Keratinocyte (primary cell): ENCODE measurements at regions not wholly inside any gene's neighbourhood (a gene's known extent, or its start where the extent isn't known, plus 50 kb on each side); places are given as distances from the start of the nearest gene placed in this dataset.

Source experiments
- DNase-seq: peaks from one replicate; pipeline ENCODE4 v3.0.0-alpha.2; 2011; ENCODE audit warnings: low read depth, missing footprints, low spot score
- FAIRE-seq: peaks from 2 replicates; lab custom pipeline; 2011; peaks lifted over from hg19 to GRCh38; lab: Jason Lieb, UNC
- H2AFZ ChIP-seq: 2 replicates; pipeline ENCODE4 v1.6.0; 2012; ENCODE audit warnings: low read length, control low read depth, inconsistent platforms; ENCODE audit not compliant: control insufficient read depth
- H3K27ac ChIP-seq: 2 replicates; pipeline ENCODE4 v1.5.1; 2011; ENCODE audit warnings: low read length; ENCODE audit not compliant: control insufficient read depth, insufficient read depth
- H3K27me3 ChIP-seq: 3 replicates; pipeline ENCODE4 v1.6.0; 2011; ENCODE audit warnings: low read length; ENCODE audit not compliant: control insufficient read depth, insufficient read depth; ENCODE audit errors: extremely low read depth
- H3K36me3 ChIP-seq, 2 experiments: 2 replicates in 1 of 2; 3 replicates in 1 of 2; pipeline ENCODE4 v1.5.1; 2011; ENCODE audit warnings: low read length in 2 of 2, mild to moderate bottlenecking in 1 of 2; ENCODE audit not compliant: control insufficient read depth in 2 of 2, insufficient read depth in 2 of 2; ENCODE audit errors: extremely low read depth in 1 of 2
- H3K4me1 ChIP-seq: 3 replicates; pipeline ENCODE4 v1.5.1; 2011; ENCODE audit warnings: low read length; ENCODE audit not compliant: control insufficient read depth, insufficient read depth; ENCODE audit errors: extremely low read depth
- H3K4me2 ChIP-seq: 3 replicates; pipeline ENCODE4 v1.6.0; 2011; ENCODE audit warnings: low read depth, low read length; ENCODE audit not compliant: control insufficient read depth, insufficient read depth; ENCODE audit errors: extremely low read depth
- H3K4me3 ChIP-seq, 3 experiments: fragments of 200-600 bp in 1 of 3; sonication (generic) in 1 of 3; 2 replicates in 2 of 3; 3 replicates in 1 of 3; pipeline ENCODE4 v1.5.1; 2011 to 2016; ENCODE audit warnings: low read length in 3 of 3, mild to moderate bottlenecking in 3 of 3, control low read depth in 2 of 3, inconsistent platforms in 1 of 3, low read depth in 1 of 3, mixed read lengths in 1 of 3, mixed run types in 1 of 3, moderate library complexity in 1 of 3; ENCODE audit not compliant: control insufficient read depth in 2 of 3, insufficient read depth in 2 of 3; ENCODE audit errors: extremely low read depth in 1 of 3
- H3K79me2 ChIP-seq: 2 replicates; pipeline ENCODE4 v1.6.0; 2012; ENCODE audit warnings: low read length; ENCODE audit not compliant: control insufficient read depth, insufficient read depth
- H3K9ac ChIP-seq: 3 replicates; pipeline ENCODE4 v1.6.0; 2011; ENCODE audit warnings: low read length; ENCODE audit not compliant: control insufficient read depth, insufficient read depth; ENCODE audit errors: extremely low read depth
- H3K9me1 ChIP-seq: 3 replicates; pipeline ENCODE4 v1.6.0; 2011; ENCODE audit warnings: low read length; ENCODE audit not compliant: control insufficient read depth, insufficient read depth; ENCODE audit errors: extremely low read depth
- H3K9me3 ChIP-seq: 2 replicates; pipeline ENCODE4 v1.5.1; 2012; ENCODE audit warnings: low read depth, low read length; ENCODE audit not compliant: control insufficient read depth
- H4K20me1 ChIP-seq: 3 replicates; pipeline ENCODE4 v1.6.0; 2011; ENCODE audit warnings: low read length; ENCODE audit not compliant: control insufficient read depth, insufficient read depth; ENCODE audit errors: extremely low read depth
- CTCF ChIP-seq, 3 experiments: IDR thresholded peaks in 1 of 3; conservative IDR thresholded peaks in 1 of 3; optimal IDR thresholded peaks in 1 of 3; 2 replicates in 2 of 3; 3 replicates in 1 of 3; pipeline versions ENCODE3 to v1.5.1; 2011; ENCODE audit warnings: low read length in 3 of 3, mild to moderate bottlenecking in 3 of 3, moderate library complexity in 2 of 3, control low read depth in 1 of 3, inconsistent platforms in 1 of 3; ENCODE audit not compliant: insufficient read depth in 2 of 3; ENCODE audit errors: extremely low read depth in 1 of 3
- EZH2 ChIP-seq: IDR thresholded peaks from one replicate; pipeline ENCODE4 v1.6.1; 2012; ENCODE audit warnings: inconsistent platforms, mild to moderate bottlenecking, low read length, moderate library complexity
- dilution Hi-C: fragments of 300-500 bp; cut with MboI; formaldehyde crosslinking; loops from one replicate; pipeline ENCODE4 v1.7.0; 2020; ENCODE audit warnings: low sequenced_read_pairs; ENCODE audit not compliant: extremely low pct_ligation_motif_present

- dilution Hi-C loops: no loop called here
- Histone ChIP-seq H3K27me3 (peaks cover 56% of the 10 kb centered on the region), H3K4me1 (no peaks in the 10 kb centered on the region), H3K9me1 (no peaks in the 10 kb centered on the region), H2AFZ (no peak overlapping the region), H3K4me2 (no peak overlapping the region), H3K79me2 (no peaks in the 10 kb centered on the region), H3K9me3 (no peaks in the 10 kb centered on the region), H3K36me3 (no peaks in the 10 kb centered on the region), H3K27ac (no peak overlapping the region), H3K9ac (no peak overlapping the region), H3K4me3 (no peak overlapping the region), H4K20me1 (no peaks in the 10 kb centered on the region)
- FAIRE-seq (no peak), DNase-seq (no peak)
- TF ChIP-seq CTCF (optimal IDR thresholded peaks at IDR 0.05 in 1 of 3, IDR thresholded peaks at IDR 0.05 in 1 of 3, conservative IDR thresholded peaks at IDR 0.05 in 1 of 3; ENCODE audit: extremely low read depth in 1 of 3, insufficient read depth in 2 of 3, low read length in 3 of 3) (no peak), EZH2 (no peak)
Observed at GRCh38 chr20:61106438-61106837, 145.6 kb upstream of the CDH4 start.

- FAIRE-seq (no peak), DNase-seq (no peak)
- no peaks in the 10 kb centered on the region for H3K79me2 ChIP-seq
- H3K9me1 ChIP-seq: no peaks in the 10 kb centered on the region
- no peak overlapping the region for H2AFZ ChIP-seq
- dilution Hi-C loops: no loop called here
- peaks cover 66% of the 10 kb centered on the region for H3K27me3 ChIP-seq
- no peak overlapping the region for H3K9ac ChIP-seq
- no peak overlapping the region for H3K4me2 ChIP-seq
- no peaks in the 10 kb centered on the region for H3K4me1 ChIP-seq
- no peaks in the 10 kb centered on the region for H4K20me1 ChIP-seq
- H3K9me3 ChIP-seq: no peaks in the 10 kb centered on the region
- TF ChIP-seq EZH2: no peak
- TF ChIP-seq CTCF (optimal IDR thresholded peaks at IDR 0.05 in 1 of 3, IDR thresholded peaks at IDR 0.05 in 1 of 3, conservative IDR thresholded peaks at IDR 0.05 in 1 of 3; ENCODE audit: extremely low read depth in 1 of 3, insufficient read depth in 2 of 3, low read length in 3 of 3): no peak
- no peaks in the 10 kb centered on the region for H3K36me3 ChIP-seq
- no peak overlapping the region for H3K27ac ChIP-seq
- no peak overlapping the region for H3K4me3 ChIP-seq
Observed at GRCh38 chr20:61109221-61109805, 142.7 kb upstream of the CDH4 start.
